Glutamatergic neuron (in vitro differentiated cells): ENCODE measurements at regions not wholly inside any gene's neighbourhood (a gene's known extent, or its start where the extent isn't known, plus 50 kb on each side); places are given as distances from the start of the nearest gene placed in this dataset.

Source experiments
- DNase-seq: peaks from one replicate; pipeline ENCODE4 v3.0.0; 2022
- H3K27ac Mint-ChIP-seq: one replicate; pipeline ENCODE4 v1.8.0; 2020; ENCODE audit warnings: mild to moderate bottlenecking, mixed read lengths, inconsistent platforms; ENCODE audit not compliant: unreplicated experiment
- H3K27me3 Mint-ChIP-seq: one replicate; pipeline ENCODE4 v1.8.0; 2020; ENCODE audit warnings: mild to moderate bottlenecking, moderate library complexity, mixed read lengths, inconsistent platforms; ENCODE audit not compliant: unreplicated experiment
- H3K36me3 Mint-ChIP-seq: one replicate; pipeline ENCODE4 v1.8.0; 2020; ENCODE audit warnings: mild to moderate bottlenecking, mixed read lengths, inconsistent platforms; ENCODE audit not compliant: unreplicated experiment
- H3K4me1 Mint-ChIP-seq: one replicate; pipeline ENCODE4 v1.8.0; 2020; ENCODE audit warnings: mild to moderate bottlenecking, low read depth, mixed read lengths, inconsistent platforms; ENCODE audit not compliant: unreplicated experiment
- H3K4me3 Mint-ChIP-seq: one replicate; pipeline ENCODE4 v1.8.0; 2020; ENCODE audit warnings: mild to moderate bottlenecking, mixed read lengths, inconsistent platforms; ENCODE audit not compliant: unreplicated experiment
- H3K9me3 Mint-ChIP-seq: one replicate; pipeline ENCODE4 v1.8.0; 2020; ENCODE audit warnings: mild to moderate bottlenecking, moderate library complexity, mixed read lengths, inconsistent platforms; ENCODE audit not compliant: unreplicated experiment
- TF ChIP-seq, protein P1 (sequence below): fragments of 200-600 bp; sonication (generic); IDR thresholded peaks from one replicate; pipeline ENCODE4 v1.5.0; 2021; ENCODE audit not compliant: partially characterized antibody, unreplicated experiment

GRCh38 chr6:142544199-142544838 is 242.5 kb downstream of the ADGRG6 start:
- no peaks in the 10 kb centered on the region for H3K9me3 Mint-ChIP-seq
- TF ChIP-seq, protein P1, sequence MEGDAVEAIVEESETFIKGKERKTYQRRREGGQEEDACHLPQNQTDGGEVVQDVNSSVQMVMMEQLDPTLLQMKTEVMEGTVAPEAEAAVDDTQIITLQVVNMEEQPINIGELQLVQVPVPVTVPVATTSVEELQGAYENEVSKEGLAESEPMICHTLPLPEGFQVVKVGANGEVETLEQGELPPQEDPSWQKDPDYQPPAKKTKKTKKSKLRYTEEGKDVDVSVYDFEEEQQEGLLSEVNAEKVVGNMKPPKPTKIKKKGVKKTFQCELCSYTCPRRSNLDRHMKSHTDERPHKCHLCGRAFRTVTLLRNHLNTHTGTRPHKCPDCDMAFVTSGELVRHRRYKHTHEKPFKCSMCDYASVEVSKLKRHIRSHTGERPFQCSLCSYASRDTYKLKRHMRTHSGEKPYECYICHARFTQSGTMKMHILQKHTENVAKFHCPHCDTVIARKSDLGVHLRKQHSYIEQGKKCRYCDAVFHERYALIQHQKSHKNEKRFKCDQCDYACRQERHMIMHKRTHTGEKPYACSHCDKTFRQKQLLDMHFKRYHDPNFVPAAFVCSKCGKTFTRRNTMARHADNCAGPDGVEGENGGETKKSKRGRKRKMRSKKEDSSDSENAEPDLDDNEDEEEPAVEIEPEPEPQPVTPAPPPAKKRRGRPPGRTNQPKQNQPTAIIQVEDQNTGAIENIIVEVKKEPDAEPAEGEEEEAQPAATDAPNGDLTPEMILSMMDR: no peak
- no peak overlapping the region for H3K27ac Mint-ChIP-seq
- H3K36me3 Mint-ChIP-seq: no peaks in the 10 kb centered on the region
- H3K4me1 Mint-ChIP-seq: no peaks in the 10 kb centered on the region
- no peak for DNase-seq
- H3K27me3 Mint-ChIP-seq: peaks cover 2% of the 10 kb centered on the region
- H3K4me3 Mint-ChIP-seq: no peak overlapping the region

DNA sequence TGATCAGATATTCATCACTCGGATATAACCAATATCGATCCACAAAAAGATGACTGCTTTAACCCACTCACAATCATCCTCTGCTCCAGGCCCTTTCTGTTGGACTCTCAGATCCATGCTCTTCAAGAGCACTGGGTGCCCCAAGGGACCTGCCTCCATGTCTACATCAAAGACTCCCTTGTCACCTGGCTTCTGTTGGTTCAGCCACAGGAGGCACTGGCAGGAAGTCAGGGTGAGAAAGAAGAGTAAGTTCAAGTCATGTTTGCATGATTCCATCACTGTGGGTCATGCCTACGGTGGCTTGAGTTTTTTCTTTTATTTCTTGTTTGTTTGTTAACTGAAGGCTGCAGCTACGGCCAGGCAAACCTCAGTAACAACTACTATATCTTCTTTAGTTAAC is 243.3 kb downstream of the ADGRG6 start:
- DNase-seq: no peak
- no peak overlapping the region for H3K27ac Mint-ChIP-seq
- H3K9me3 Mint-ChIP-seq: no peaks in the 10 kb centered on the region
- H3K4me3 Mint-ChIP-seq: no peak overlapping the region
- H3K4me1 Mint-ChIP-seq: no peaks in the 10 kb centered on the region
- TF ChIP-seq, protein P1: no peak
- H3K36me3 Mint-ChIP-seq: no peaks in the 10 kb centered on the region
- peaks cover 2% of the 10 kb centered on the region for H3K27me3 Mint-ChIP-seq

- Mint-ChIP-seq H3K4me1 (no peaks in the 10 kb centered on the region), H3K27ac (no peak overlapping the region), H3K4me3 (no peak overlapping the region), H3K27me3 (no peaks in the 10 kb centered on the region), H3K36me3 (no peaks in the 10 kb centered on the region), H3K9me3 (no peaks in the 10 kb centered on the region)
- TF ChIP-seq, protein P1: no peak
- DNase-seq: no peak
Observed at GRCh38 chr6:142548566-142548965, 246.8 kb downstream of the ADGRG6 start.

GRCh38 chr6:142550310-142551063 is 248.7 kb downstream of the ADGRG6 start:
- no peaks in the 10 kb centered on the region for H3K27me3 Mint-ChIP-seq
- no peak overlapping the region for H3K27ac Mint-ChIP-seq
- TF ChIP-seq, protein P1: no peak
- no peak for DNase-seq
- no peaks in the 10 kb centered on the region for H3K4me1 Mint-ChIP-seq
- no peaks in the 10 kb centered on the region for H3K9me3 Mint-ChIP-seq
- H3K36me3 Mint-ChIP-seq: no peaks in the 10 kb centered on the region
- no peak overlapping the region for H3K4me3 Mint-ChIP-seq

- no peaks in the 10 kb centered on the region for H3K36me3 Mint-ChIP-seq
Observed at GRCh38 chr6:142551274-142551811, 249.5 kb downstream of the ADGRG6 start.

More at GRCh38 chr6:142551274-142551811, 249.5 kb downstream of the ADGRG6 start:
- DNase-seq: no peak
- TF ChIP-seq, protein P1: no peak
- H3K4me3 Mint-ChIP-seq: no peak overlapping the region
- H3K4me1 Mint-ChIP-seq: no peaks in the 10 kb centered on the region
- no peak overlapping the region for H3K27ac Mint-ChIP-seq
- no peaks in the 10 kb centered on the region for H3K27me3 Mint-ChIP-seq
- H3K9me3 Mint-ChIP-seq: no peaks in the 10 kb centered on the region
